ENCODE measurements at regions not wholly inside any gene's neighbourhood (a gene's known extent, or its start where the extent isn't known, plus 50 kb on each side); places are given as distances from the start of the nearest gene placed in this dataset.

DNA sequence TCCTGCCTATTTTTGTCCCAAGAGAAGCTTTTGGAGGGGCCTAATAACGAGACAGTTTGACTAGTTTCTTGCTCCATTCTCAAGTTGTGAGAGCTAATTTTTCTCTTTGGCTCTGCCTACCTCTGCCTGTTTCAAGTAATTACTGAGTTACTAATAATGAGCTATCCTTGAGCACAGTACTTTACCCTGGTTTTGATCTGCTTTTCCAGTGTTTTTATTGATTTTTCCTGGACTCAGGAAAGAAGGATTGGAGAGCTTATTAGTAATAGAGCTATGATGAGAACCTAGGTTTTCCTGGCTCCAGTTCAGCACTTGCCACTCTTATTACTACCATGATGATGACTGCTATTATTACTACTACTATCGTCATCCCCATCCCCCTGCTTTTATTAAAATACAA is 106.7 kb downstream of the HS3ST3B1 start:
- no peaks in the 10 kb centered on the region for H3K36me3 Mint-ChIP-seq
- H4K20me1 ChIP-seq (ENCODE audit: insufficient read depth, low read length), result no peaks in the 10 kb centered on the region
- no peaks in the 10 kb centered on the region for H3K4me1 Mint-ChIP-seq
- no peak overlapping the region for H2AFZ ChIP-seq (ENCODE audit: insufficient read depth, low read depth, low read length, poor library complexity, severe bottlenecking)
- no peak overlapping the region for H3K4me3 Mint-ChIP-seq
- H3K36me3 ChIP-seq (replicated peaks in 1 of 2; ENCODE audit: control insufficient read depth in 1 of 2, insufficient read depth in 2 of 2, low read length in 2 of 2), result no peaks in the 10 kb centered on the region
- H3K9ac ChIP-seq (ENCODE audit: insufficient read depth, low read length, poor library complexity, severe bottlenecking), result no peak overlapping the region
- H3K9me3 Mint-ChIP-seq, result peaks cover 0 to 12% (median 6%) of the 10 kb centered on the region in 7 donors
- H3K9me3 ChIP-seq (replicated peaks in 1 of 2; ENCODE audit: control insufficient read depth in 1 of 2, insufficient read depth in 1 of 2, low read length in 2 of 2), result peaks cover 0 to 4% of the 10 kb centered on the region in 2 donors
- intact Hi-C loops (cut with micrococcal nuclease), result no loop called here
- no peaks in the 10 kb centered on the region for H3K79me2 ChIP-seq (ENCODE audit: insufficient read depth, low read length)
- H3K27me3 Mint-ChIP-seq (ENCODE audit: low read depth in 3 of 3), result peaks cover 0 to 2% (median 0%) of the 10 kb centered on the region in 3 donors
- H3K4me2 ChIP-seq (replicated peaks; ENCODE audit: extremely low read depth, low read length, poor library complexity, severe bottlenecking), result no peak overlapping the region
- no peak overlapping the region for H3K27ac Mint-ChIP-seq
- H3K27me3 ChIP-seq (ENCODE audit: control insufficient read depth in 2 of 2, insufficient read depth in 2 of 2, low read length in 2 of 2), result no peaks in the 10 kb centered on the region
- no peak overlapping the region for H3K27ac ChIP-seq (ENCODE audit: low read depth in 1 of 2, low read length in 2 of 2)
- no peak for DNase-seq
- TF ChIP-seq, protein P1, sequence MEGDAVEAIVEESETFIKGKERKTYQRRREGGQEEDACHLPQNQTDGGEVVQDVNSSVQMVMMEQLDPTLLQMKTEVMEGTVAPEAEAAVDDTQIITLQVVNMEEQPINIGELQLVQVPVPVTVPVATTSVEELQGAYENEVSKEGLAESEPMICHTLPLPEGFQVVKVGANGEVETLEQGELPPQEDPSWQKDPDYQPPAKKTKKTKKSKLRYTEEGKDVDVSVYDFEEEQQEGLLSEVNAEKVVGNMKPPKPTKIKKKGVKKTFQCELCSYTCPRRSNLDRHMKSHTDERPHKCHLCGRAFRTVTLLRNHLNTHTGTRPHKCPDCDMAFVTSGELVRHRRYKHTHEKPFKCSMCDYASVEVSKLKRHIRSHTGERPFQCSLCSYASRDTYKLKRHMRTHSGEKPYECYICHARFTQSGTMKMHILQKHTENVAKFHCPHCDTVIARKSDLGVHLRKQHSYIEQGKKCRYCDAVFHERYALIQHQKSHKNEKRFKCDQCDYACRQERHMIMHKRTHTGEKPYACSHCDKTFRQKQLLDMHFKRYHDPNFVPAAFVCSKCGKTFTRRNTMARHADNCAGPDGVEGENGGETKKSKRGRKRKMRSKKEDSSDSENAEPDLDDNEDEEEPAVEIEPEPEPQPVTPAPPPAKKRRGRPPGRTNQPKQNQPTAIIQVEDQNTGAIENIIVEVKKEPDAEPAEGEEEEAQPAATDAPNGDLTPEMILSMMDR (IDR thresholded peaks at IDR 0.05), result no peak
- no CpG with 5 or more reads among the region's 2 CpGs for WGBS (ENCODE audit: insufficient coverage)
- H3K4me1 ChIP-seq (ENCODE audit: control insufficient read depth in 1 of 2, insufficient read depth in 2 of 2, low read length in 2 of 2), result no peaks in the 10 kb centered on the region
- H3K4me3 ChIP-seq (replicated peaks in 1 of 3; ENCODE audit: low read depth in 2 of 3, low read length in 3 of 3), result no peak overlapping the region

- Histone ChIP-seq H3K4me2 (replicated peaks; ENCODE audit: extremely low read depth, low read length, poor library complexity, severe bottlenecking) (no peak overlapping the region), H3K9ac (ENCODE audit: insufficient read depth, low read length, poor library complexity, severe bottlenecking) (no peak overlapping the region), H3K4me1 (ENCODE audit: control insufficient read depth in 1 of 2, insufficient read depth in 2 of 2, low read length in 2 of 2) (no peaks in the 10 kb centered on the region), H3K9me3 (replicated peaks in 1 of 2; ENCODE audit: control insufficient read depth in 1 of 2, insufficient read depth in 1 of 2, low read length in 2 of 2) (peaks cover 0 to 8% of the 10 kb centered on the region in 2 donors), H3K4me3 (replicated peaks in 1 of 3; ENCODE audit: low read depth in 2 of 3, low read length in 3 of 3) (no peak overlapping the region), H4K20me1 (ENCODE audit: insufficient read depth, low read length) (no peaks in the 10 kb centered on the region), H2AFZ (ENCODE audit: insufficient read depth, low read depth, low read length, poor library complexity, severe bottlenecking) (no peak overlapping the region), H3K79me2 (ENCODE audit: insufficient read depth, low read length) (no peaks in the 10 kb centered on the region), H3K27me3 (ENCODE audit: control insufficient read depth in 2 of 2, insufficient read depth in 2 of 2, low read length in 2 of 2) (no peaks in the 10 kb centered on the region), H3K27ac (ENCODE audit: low read depth in 1 of 2, low read length in 2 of 2) (no peak overlapping the region), H3K36me3 (replicated peaks in 1 of 2; ENCODE audit: control insufficient read depth in 1 of 2, insufficient read depth in 2 of 2, low read length in 2 of 2) (no peaks in the 10 kb centered on the region)
- no peaks in the 10 kb centered on the region for H3K36me3 Mint-ChIP-seq
- WGBS (ENCODE audit: insufficient coverage), result 86% methylated on average over 3 of the region's 4 CpGs
- intact Hi-C loops (cut with micrococcal nuclease), result no loop called here
- H3K9me3 Mint-ChIP-seq, result peaks cover 0 to 13% (median 7%) of the 10 kb centered on the region in 7 donors
- H3K4me3 Mint-ChIP-seq, result no peak overlapping the region
- peaks cover 3% of the 10 kb centered on the region for H3K4me1 Mint-ChIP-seq
- DNase-seq, result no peak
- TF ChIP-seq, protein P1 (IDR thresholded peaks at IDR 0.05), result no peak
- no peak overlapping the region for H3K27ac Mint-ChIP-seq
- peaks cover 0 to 2% (median 0%) of the 10 kb centered on the region in 3 donors for H3K27me3 Mint-ChIP-seq (ENCODE audit: low read depth in 3 of 3)
Observed at GRCh38 chr17:14405189-14405588, 104.3 kb downstream of the HS3ST3B1 start.
